ENCODE measurements at regions not wholly inside any gene's neighbourhood (a gene's known extent, or its start where the extent isn't known, plus 50 kb on each side); places are given as distances from the start of the nearest gene placed in this dataset.

DNA sequence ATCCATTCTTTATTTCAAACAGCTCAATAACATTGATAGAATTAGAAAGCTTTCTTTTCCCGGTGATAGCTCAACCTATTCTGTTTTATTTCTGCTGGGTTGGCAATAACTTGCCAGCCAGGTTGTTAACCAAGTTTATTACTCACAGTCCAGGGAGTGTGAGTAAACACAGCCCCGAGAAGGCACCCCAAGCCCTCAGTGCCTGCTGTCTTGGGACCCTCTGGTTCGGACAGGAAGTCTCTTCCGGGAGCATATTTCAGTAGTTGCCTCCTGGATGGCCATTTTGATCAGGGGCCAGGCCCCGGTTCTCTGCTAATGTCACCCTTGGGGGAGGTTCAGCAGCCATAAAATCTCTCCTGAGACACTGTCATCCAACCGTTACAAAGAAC lies 176.8 kb downstream of the INO80D start:
- no peak overlapping the region for H3K4me3 Mint-ChIP-seq
- no peaks in the 10 kb centered on the region for H3K36me3 Mint-ChIP-seq
- H3K27ac Mint-ChIP-seq: no peak overlapping the region
- H3K36me3 ChIP-seq (ENCODE audit: control insufficient read depth, insufficient read depth, low read length): no peaks in the 10 kb centered on the region
- H3K4me3 ChIP-seq (ENCODE audit: low read length): no peak overlapping the region
- no peaks in the 10 kb centered on the region for H3K9me3 Mint-ChIP-seq
- H3K27me3 ChIP-seq (ENCODE audit: control insufficient read depth, insufficient read depth, low read length): peaks cover 2% of the 10 kb centered on the region
- intact Hi-C loops (cut with micrococcal nuclease): no loop called here
- ATAC-seq: no peak
- H3K9me3 ChIP-seq (ENCODE audit: control insufficient read depth, insufficient read depth, low read length): no peaks in the 10 kb centered on the region
- H3K27ac ChIP-seq (ENCODE audit: low read length): no peak overlapping the region
- 86% methylated on average over 6 of the region's 6 CpGs for WGBS (ENCODE audit: insufficient coverage)
- no peaks in the 10 kb centered on the region for H3K4me1 ChIP-seq (ENCODE audit: control insufficient read depth, insufficient read depth, low read length)
- TF ChIP-seq, protein P1, sequence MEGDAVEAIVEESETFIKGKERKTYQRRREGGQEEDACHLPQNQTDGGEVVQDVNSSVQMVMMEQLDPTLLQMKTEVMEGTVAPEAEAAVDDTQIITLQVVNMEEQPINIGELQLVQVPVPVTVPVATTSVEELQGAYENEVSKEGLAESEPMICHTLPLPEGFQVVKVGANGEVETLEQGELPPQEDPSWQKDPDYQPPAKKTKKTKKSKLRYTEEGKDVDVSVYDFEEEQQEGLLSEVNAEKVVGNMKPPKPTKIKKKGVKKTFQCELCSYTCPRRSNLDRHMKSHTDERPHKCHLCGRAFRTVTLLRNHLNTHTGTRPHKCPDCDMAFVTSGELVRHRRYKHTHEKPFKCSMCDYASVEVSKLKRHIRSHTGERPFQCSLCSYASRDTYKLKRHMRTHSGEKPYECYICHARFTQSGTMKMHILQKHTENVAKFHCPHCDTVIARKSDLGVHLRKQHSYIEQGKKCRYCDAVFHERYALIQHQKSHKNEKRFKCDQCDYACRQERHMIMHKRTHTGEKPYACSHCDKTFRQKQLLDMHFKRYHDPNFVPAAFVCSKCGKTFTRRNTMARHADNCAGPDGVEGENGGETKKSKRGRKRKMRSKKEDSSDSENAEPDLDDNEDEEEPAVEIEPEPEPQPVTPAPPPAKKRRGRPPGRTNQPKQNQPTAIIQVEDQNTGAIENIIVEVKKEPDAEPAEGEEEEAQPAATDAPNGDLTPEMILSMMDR (IDR thresholded peaks at IDR 0.05): no peak
- H3K27me3 Mint-ChIP-seq (ENCODE audit: low read depth in 2 of 2): peaks cover 13 to 41% of the 10 kb centered on the region in 2 donors
- no peaks in the 10 kb centered on the region for H3K4me1 Mint-ChIP-seq
- no peak for DNase-seq

DNA sequence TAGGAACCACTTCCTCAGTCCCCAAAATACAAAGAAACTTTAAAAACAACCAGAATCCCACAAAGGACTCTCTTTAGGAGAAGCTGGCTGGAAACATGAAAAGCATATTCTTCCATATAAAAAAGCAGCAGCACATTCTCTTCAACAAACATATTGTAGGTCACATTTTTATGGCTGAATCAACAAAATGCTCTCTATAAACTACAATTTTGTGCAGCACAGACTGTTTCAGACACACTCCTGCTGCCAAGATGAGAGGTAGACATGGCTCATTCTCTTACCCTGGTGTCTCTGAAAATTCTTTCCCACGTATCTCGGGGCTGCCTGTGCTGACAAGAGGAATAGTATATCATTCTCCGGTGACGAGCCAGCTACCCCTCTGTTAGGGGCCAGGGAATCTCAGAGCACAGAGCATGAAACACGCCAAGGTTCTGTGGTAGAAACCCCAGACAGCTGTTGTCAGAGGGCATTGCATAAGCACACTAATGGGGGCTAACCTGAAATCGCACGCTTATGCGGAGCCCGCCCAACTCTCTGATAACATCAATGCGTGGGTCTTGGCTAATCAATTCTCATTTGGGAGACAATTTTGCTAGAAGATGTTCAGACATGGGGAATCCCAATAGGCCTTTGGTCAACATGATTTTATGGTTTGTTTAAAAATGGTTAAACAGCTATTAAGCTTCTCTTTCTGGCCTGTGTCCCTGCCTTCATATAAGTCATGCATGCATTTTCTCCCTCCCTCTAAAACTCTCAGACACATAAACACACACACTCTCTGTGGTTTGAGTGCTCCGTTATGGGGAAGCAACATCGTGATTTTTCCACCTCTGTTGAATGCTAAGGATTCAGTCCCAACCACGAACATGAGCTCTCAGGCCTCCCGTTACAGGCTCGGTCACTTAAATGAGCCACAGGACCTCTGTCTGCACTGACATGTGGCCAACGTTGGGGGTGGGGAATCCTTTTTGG lies 177.5 kb downstream of the INO80D start:
- peaks cover 2% of the 10 kb centered on the region for H3K27me3 ChIP-seq (ENCODE audit: control insufficient read depth, insufficient read depth, low read length)
- no peaks in the 10 kb centered on the region for H3K36me3 ChIP-seq (ENCODE audit: control insufficient read depth, insufficient read depth, low read length)
- WGBS (ENCODE audit: insufficient coverage): 87% methylated on average over 15 of the region's 16 CpGs
- H3K27ac ChIP-seq (ENCODE audit: low read length): no peak overlapping the region
- H3K9me3 Mint-ChIP-seq: no peaks in the 10 kb centered on the region
- no peaks in the 10 kb centered on the region for H3K36me3 Mint-ChIP-seq
- no peak overlapping the region for H3K27ac Mint-ChIP-seq
- no peak overlapping the region for H3K4me3 Mint-ChIP-seq
- H3K4me3 ChIP-seq (ENCODE audit: low read length): no peak overlapping the region
- intact Hi-C loops (cut with micrococcal nuclease): no loop called here
- TF ChIP-seq, protein P1 (IDR thresholded peaks at IDR 0.05): no peak
- peaks cover 16 to 35% of the 10 kb centered on the region in 2 donors for H3K27me3 Mint-ChIP-seq (ENCODE audit: low read depth in 2 of 2)
- no peak for ATAC-seq
- no peaks in the 10 kb centered on the region for H3K4me1 ChIP-seq (ENCODE audit: control insufficient read depth, insufficient read depth, low read length)
- DNase-seq: no peak
- H3K4me1 Mint-ChIP-seq: no peaks in the 10 kb centered on the region
- H3K9me3 ChIP-seq (ENCODE audit: control insufficient read depth, insufficient read depth, low read length): no peaks in the 10 kb centered on the region

DNA sequence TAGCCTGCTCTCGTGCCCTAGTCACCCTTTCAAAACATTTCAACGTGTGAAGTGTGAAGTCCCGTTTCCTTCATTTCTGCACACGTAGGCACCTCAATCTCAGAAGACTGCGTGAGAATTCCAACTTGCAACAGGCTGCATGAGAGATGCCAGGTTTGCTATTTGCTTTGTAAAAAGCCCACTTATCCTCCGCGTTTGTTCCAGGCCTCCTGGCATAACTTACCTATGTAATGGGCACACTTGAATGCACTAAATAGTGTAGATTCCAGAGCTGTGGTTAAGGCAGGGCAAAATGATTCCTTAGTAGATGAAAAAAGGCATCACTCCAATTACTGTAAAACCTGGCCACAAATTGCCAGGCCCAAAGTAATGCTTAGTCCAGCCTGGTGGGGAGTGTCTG lies 179.6 kb downstream of the INO80D start:
- H3K4me3 Mint-ChIP-seq: no peak overlapping the region
- DNase-seq: no peak
- 93% methylated on average over 7 of the region's 7 CpGs for WGBS (ENCODE audit: insufficient coverage)
- Histone ChIP-seq H3K36me3 (ENCODE audit: control insufficient read depth, insufficient read depth, low read length) (no peaks in the 10 kb centered on the region), H3K27ac (ENCODE audit: low read length) (no peak overlapping the region), H3K4me1 (ENCODE audit: control insufficient read depth, insufficient read depth, low read length) (no peaks in the 10 kb centered on the region), H3K27me3 (ENCODE audit: control insufficient read depth, insufficient read depth, low read length) (no peaks in the 10 kb centered on the region), H3K9me3 (ENCODE audit: control insufficient read depth, insufficient read depth, low read length) (no peaks in the 10 kb centered on the region), H3K4me3 (ENCODE audit: low read length) (no peak overlapping the region)
- no peaks in the 10 kb centered on the region for H3K4me1 Mint-ChIP-seq
- ATAC-seq: no peak
- intact Hi-C loops (cut with micrococcal nuclease): no loop called here
- peaks cover 16 to 33% of the 10 kb centered on the region in 2 donors for H3K27me3 Mint-ChIP-seq (ENCODE audit: low read depth in 2 of 2)
- TF ChIP-seq, protein P1 (IDR thresholded peaks at IDR 0.05): no peak
- no peaks in the 10 kb centered on the region for H3K9me3 Mint-ChIP-seq
- H3K36me3 Mint-ChIP-seq: no peaks in the 10 kb centered on the region
- H3K27ac Mint-ChIP-seq: no peak overlapping the region
